ENCODE measurements at regions not wholly inside any gene's neighbourhood (a gene's known extent, or its start where the extent isn't known, plus 50 kb on each side); places are given as distances from the start of the nearest gene placed in this dataset.

GRCh38 chr12:23063206-23063605 is 438.2 kb downstream of the ETNK1 start:
- Mint-ChIP-seq H3K36me3 (ENCODE audit: insufficient read depth) (no peaks in the 10 kb centered on the region), H3K4me3 (no peak overlapping the region), H3K4me1 (ENCODE audit: low read depth) (no peaks in the 10 kb centered on the region), H3K27me3 (ENCODE audit: low read depth) (no peaks in the 10 kb centered on the region), H3K9me3 (no peaks in the 10 kb centered on the region)
- no peak for DNase-seq
- no peak for ATAC-seq

GRCh38 chr12:23066095-23066494 is 441.1 kb downstream of the ETNK1 start:
- no peak for DNase-seq
- no peaks in the 10 kb centered on the region for H3K36me3 Mint-ChIP-seq (ENCODE audit: insufficient read depth)

GRCh38 chr12:23083267-23083666 is 458.3 kb downstream of the ETNK1 start:
- Mint-ChIP-seq H3K4me3 (no peak overlapping the region), H3K9me3 (peaks cover 17% of the 10 kb centered on the region), H3K4me1 (ENCODE audit: low read depth) (no peaks in the 10 kb centered on the region), H3K27me3 (ENCODE audit: low read depth) (no peaks in the 10 kb centered on the region), H3K36me3 (ENCODE audit: insufficient read depth) (no peaks in the 10 kb centered on the region)
- no peak for ATAC-seq
- DNase-seq: no peak

More at GRCh38 chr12:23066095-23066494, 441.1 kb downstream of the ETNK1 start:
- no peak for ATAC-seq
- no peaks in the 10 kb centered on the region for H3K9me3 Mint-ChIP-seq
- no peak overlapping the region for H3K4me3 Mint-ChIP-seq
- H3K27me3 Mint-ChIP-seq (ENCODE audit: low read depth): no peaks in the 10 kb centered on the region
- H3K4me1 Mint-ChIP-seq (ENCODE audit: low read depth): no peaks in the 10 kb centered on the region

- no peak for ATAC-seq
- peaks cover 17% of the 10 kb centered on the region for H3K9me3 Mint-ChIP-seq
Measured at GRCh38 chr12:23084236-23084995, 459.4 kb downstream of the ETNK1 start.

GRCh38 chr12:23088594-23088993 is 463.6 kb downstream of the ETNK1 start:
- H3K36me3 Mint-ChIP-seq (ENCODE audit: insufficient read depth): no peaks in the 10 kb centered on the region
- no peaks in the 10 kb centered on the region for H3K4me1 Mint-ChIP-seq (ENCODE audit: low read depth)
- H3K27me3 Mint-ChIP-seq (ENCODE audit: low read depth): no peaks in the 10 kb centered on the region
- ATAC-seq: no peak
- peaks cover 5% of the 10 kb centered on the region for H3K9me3 Mint-ChIP-seq
- no peak overlapping the region for H3K4me3 Mint-ChIP-seq
- DNase-seq: no peak

More at GRCh38 chr12:23084236-23084995, 459.4 kb downstream of the ETNK1 start:
- H3K4me1 Mint-ChIP-seq (ENCODE audit: low read depth): no peaks in the 10 kb centered on the region
- H3K4me3 Mint-ChIP-seq: no peak overlapping the region
- no peak for DNase-seq
- H3K27me3 Mint-ChIP-seq (ENCODE audit: low read depth): no peaks in the 10 kb centered on the region
- no peaks in the 10 kb centered on the region for H3K36me3 Mint-ChIP-seq (ENCODE audit: insufficient read depth)

GRCh38 chr12:23093488-23093887 is 468.5 kb downstream of the ETNK1 start:
- Mint-ChIP-seq H3K9me3 (no peaks in the 10 kb centered on the region), H3K27me3 (ENCODE audit: low read depth) (no peaks in the 10 kb centered on the region), H3K4me1 (ENCODE audit: low read depth) (no peaks in the 10 kb centered on the region), H3K36me3 (ENCODE audit: insufficient read depth) (no peaks in the 10 kb centered on the region), H3K4me3 (no peak overlapping the region)
- no peak for DNase-seq
- no peak for ATAC-seq

GRCh38 chr12:23096321-23096720 is 471.4 kb downstream of the ETNK1 start:
- ATAC-seq: no peak
- no peak for DNase-seq
- no peak overlapping the region for H3K4me3 Mint-ChIP-seq
- H3K27me3 Mint-ChIP-seq (ENCODE audit: low read depth): no peaks in the 10 kb centered on the region
- no peaks in the 10 kb centered on the region for H3K9me3 Mint-ChIP-seq
- no peaks in the 10 kb centered on the region for H3K36me3 Mint-ChIP-seq (ENCODE audit: insufficient read depth)
- H3K4me1 Mint-ChIP-seq (ENCODE audit: low read depth): no peaks in the 10 kb centered on the region

GRCh38 chr12:23098110-23098509 is 473.1 kb downstream of the ETNK1 start:
- H3K4me1 Mint-ChIP-seq (ENCODE audit: low read depth): no peaks in the 10 kb centered on the region
- no peaks in the 10 kb centered on the region for H3K27me3 Mint-ChIP-seq (ENCODE audit: low read depth)
- DNase-seq: no peak
- no peak for ATAC-seq
- no peaks in the 10 kb centered on the region for H3K36me3 Mint-ChIP-seq (ENCODE audit: insufficient read depth)
- no peaks in the 10 kb centered on the region for H3K9me3 Mint-ChIP-seq
- no peak overlapping the region for H3K4me3 Mint-ChIP-seq

- DNase-seq (no peak), ATAC-seq (no peak)
- Mint-ChIP-seq H3K9me3 (no peaks in the 10 kb centered on the region), H3K4me3 (no peak overlapping the region), H3K4me1 (ENCODE audit: low read depth) (no peaks in the 10 kb centered on the region), H3K36me3 (ENCODE audit: insufficient read depth) (no peaks in the 10 kb centered on the region), H3K27me3 (ENCODE audit: low read depth) (no peaks in the 10 kb centered on the region)
Measured at GRCh38 chr12:23098517-23098916, 473.5 kb downstream of the ETNK1 start.

- H3K4me1 Mint-ChIP-seq (ENCODE audit: low read depth): no peaks in the 10 kb centered on the region
- H3K27me3 Mint-ChIP-seq (ENCODE audit: low read depth): no peaks in the 10 kb centered on the region
- H3K4me3 Mint-ChIP-seq: no peak overlapping the region
- H3K9me3 Mint-ChIP-seq: no peaks in the 10 kb centered on the region
- no peaks in the 10 kb centered on the region for H3K36me3 Mint-ChIP-seq (ENCODE audit: insufficient read depth)
- no peak for ATAC-seq
- DNase-seq: no peak
Measured at GRCh38 chr12:23099104-23099503, 474.1 kb downstream of the ETNK1 start.

- Mint-ChIP-seq H3K4me3 (no peak overlapping the region), H3K27me3 (ENCODE audit: low read depth) (no peaks in the 10 kb centered on the region), H3K36me3 (ENCODE audit: insufficient read depth) (no peaks in the 10 kb centered on the region), H3K4me1 (ENCODE audit: low read depth) (no peaks in the 10 kb centered on the region), H3K9me3 (no peaks in the 10 kb centered on the region)
- ATAC-seq (no peak), DNase-seq (no peak)
Measured at GRCh38 chr12:23099604-23100003, 474.6 kb downstream of the ETNK1 start.

GRCh38 chr12:23108957-23109356 is 484.0 kb downstream of the ETNK1 start:
- no peak for DNase-seq
- Mint-ChIP-seq H3K4me3 (no peak overlapping the region), H3K36me3 (ENCODE audit: insufficient read depth) (no peaks in the 10 kb centered on the region), H3K27me3 (ENCODE audit: low read depth) (no peaks in the 10 kb centered on the region), H3K9me3 (no peaks in the 10 kb centered on the region), H3K4me1 (ENCODE audit: low read depth) (no peaks in the 10 kb centered on the region)
- no peak for ATAC-seq

- ATAC-seq (no peak), DNase-seq (no peak)
- no peaks in the 10 kb centered on the region for H3K27me3 Mint-ChIP-seq (ENCODE audit: low read depth)
- no peaks in the 10 kb centered on the region for H3K4me1 Mint-ChIP-seq (ENCODE audit: low read depth)
- no peaks in the 10 kb centered on the region for H3K9me3 Mint-ChIP-seq
- no peaks in the 10 kb centered on the region for H3K36me3 Mint-ChIP-seq (ENCODE audit: insufficient read depth)
- H3K4me3 Mint-ChIP-seq: no peak overlapping the region
Measured at GRCh38 chr12:23113781-23114180, 488.8 kb downstream of the ETNK1 start.

GRCh38 chr12:23115984-23116383 is 491.0 kb downstream of the ETNK1 start:
- Mint-ChIP-seq H3K27me3 (ENCODE audit: low read depth) (no peaks in the 10 kb centered on the region), H3K36me3 (ENCODE audit: insufficient read depth) (no peaks in the 10 kb centered on the region), H3K4me1 (ENCODE audit: low read depth) (no peaks in the 10 kb centered on the region), H3K4me3 (no peak overlapping the region), H3K9me3 (no peaks in the 10 kb centered on the region)
- no peak for DNase-seq
- ATAC-seq: no peak

- DNase-seq (no peak), ATAC-seq (no peak)
- no peak overlapping the region for H3K4me3 Mint-ChIP-seq
- no peaks in the 10 kb centered on the region for H3K9me3 Mint-ChIP-seq
- H3K4me1 Mint-ChIP-seq (ENCODE audit: low read depth): no peaks in the 10 kb centered on the region
- no peaks in the 10 kb centered on the region for H3K36me3 Mint-ChIP-seq (ENCODE audit: insufficient read depth)
- H3K27me3 Mint-ChIP-seq (ENCODE audit: low read depth): no peaks in the 10 kb centered on the region
Measured at GRCh38 chr12:23126794-23127193, 501.8 kb downstream of the ETNK1 start.
